Liver (tissue), 8 donors: ENCODE measurements at regions not wholly inside any gene's neighbourhood (a gene's known extent, or its start where the extent isn't known, plus 50 kb on each side); places are given as distances from the start of the nearest gene placed in this dataset.

Experiments used
- DNase-seq: peaks from one replicate; pipeline ENCODE4 v3.0.0-alpha.2; 2017; ENCODE audit warnings: low spot score
- H3K27ac ChIP-seq, 2 donors: one replicate each; pipeline ENCODE4 v1.7.0; 2013; ENCODE audit warnings: inconsistent platforms in 2 of 2, low read length in 2 of 2, control low read depth in 1 of 2, low read depth in 1 of 2, mild to moderate bottlenecking in 1 of 2
- H3K27me3 ChIP-seq, 4 donors: one replicate each; pipeline versions ENCODE4 v1.6.1 to v1.7.0; 2013; ENCODE audit warnings: low read length in 3 of 4, inconsistent platforms in 1 of 4, mild to moderate bottlenecking in 1 of 4, moderate library complexity in 1 of 4; ENCODE audit not compliant: control insufficient read depth in 4 of 4, insufficient read depth in 4 of 4
- H3K36me3 ChIP-seq, 4 donors: one replicate each; pipeline versions ENCODE4 v1.6.1 to v1.7.0; 2013; ENCODE audit warnings: low read length in 3 of 4, mild to moderate bottlenecking in 3 of 4, low read depth in 1 of 4, moderate library complexity in 1 of 4; ENCODE audit not compliant: control insufficient read depth in 4 of 4, insufficient read depth in 3 of 4
- H3K4me1 ChIP-seq, 4 donors: one replicate each; pipeline versions ENCODE4 v1.6.1 to v1.7.0; 2013; ENCODE audit warnings: low read length in 3 of 4, mild to moderate bottlenecking in 3 of 4, moderate library complexity in 1 of 4; ENCODE audit not compliant: control insufficient read depth in 4 of 4, insufficient read depth in 4 of 4
- H3K4me3 ChIP-seq, 3 donors: one replicate each; pipeline versions ENCODE4 v1.6.1 to v1.7.0; 2013; ENCODE audit warnings: low read length in 3 of 3, control low read depth in 1 of 3, low read depth in 1 of 3, mild to moderate bottlenecking in 1 of 3
- H3K9ac ChIP-seq, 2 donors: one replicate each; pipeline ENCODE4 v1.7.0; 2013; ENCODE audit warnings: low read length in 2 of 2, mild to moderate bottlenecking in 2 of 2, moderate library complexity in 2 of 2, control low read depth in 1 of 2, low read depth in 1 of 2
- H3K9me3 ChIP-seq, 4 donors: one replicate each; pipeline versions ENCODE4 v1.6.1 to v1.7.0; 2013; ENCODE audit warnings: low read length in 3 of 4; ENCODE audit not compliant: control insufficient read depth in 4 of 4
- EGR1 ChIP-seq, 2 donors: IDR thresholded peaks; 2 replicates each; pipeline ENCODE4 v1.6.1; 2016 to 2018; ENCODE audit warnings: antibody characterized with exemption in 2 of 2, low read depth in 2 of 2
- FOXA1 ChIP-seq: IDR thresholded peaks from 2 replicates; pipeline ENCODE4 v1.6.1; 2016; ENCODE audit warnings: antibody characterized with exemption
- FOXA2 ChIP-seq: IDR thresholded peaks from 2 replicates; pipeline ENCODE4 v1.6.1; 2016; ENCODE audit warnings: antibody characterized with exemption
- GABPA ChIP-seq, 2 donors: IDR thresholded peaks in 1 of 2; conservative IDR thresholded peaks in 1 of 2; 2 replicates each; pipeline ENCODE4 v1.6.1; 2016; ENCODE audit warnings: antibody characterized with exemption in 2 of 2, mild to moderate bottlenecking in 1 of 2, moderate library complexity in 1 of 2
- HNF4A ChIP-seq, 2 donors: conservative IDR thresholded peaks; 2 replicates each; pipeline ENCODE4 v1.6.1; 2016; ENCODE audit warnings: antibody characterized with exemption in 2 of 2, mild to moderate bottlenecking in 2 of 2
- HNF4G ChIP-seq: IDR thresholded peaks from 2 replicates; pipeline ENCODE4 v1.6.1; 2016; ENCODE audit warnings: antibody characterized with exemption
- JUND ChIP-seq, 2 donors: IDR thresholded peaks; 2 replicates each; pipeline ENCODE4 v1.6.1; 2016; ENCODE audit warnings: antibody characterized with exemption in 2 of 2
- NR2F2 ChIP-seq: IDR thresholded peaks from 2 replicates; pipeline ENCODE4 v1.6.1; 2016; ENCODE audit warnings: antibody characterized with exemption
- RAD21 ChIP-seq, 2 donors: IDR thresholded peaks; 2 replicates each; pipeline ENCODE4 v1.6.1; 2016; ENCODE audit warnings: antibody characterized with exemption in 2 of 2, mild to moderate bottlenecking in 2 of 2
- RXRA ChIP-seq, 2 donors: IDR thresholded peaks; 2 replicates each; pipeline ENCODE4 v1.6.1; 2017 to 2018; ENCODE audit warnings: antibody characterized with exemption in 2 of 2, mild to moderate bottlenecking in 1 of 2
- SP1 ChIP-seq: IDR thresholded peaks from 2 replicates; pipeline ENCODE4 v1.6.1; 2018; ENCODE audit warnings: antibody characterized with exemption, mild to moderate bottlenecking
- TAF1 ChIP-seq: conservative IDR thresholded peaks from 2 replicates; pipeline ENCODE4 v1.6.1; 2016; ENCODE audit warnings: antibody characterized with exemption, mild to moderate bottlenecking
- YY1 ChIP-seq: IDR thresholded peaks from 2 replicates; pipeline ENCODE4 v1.6.1; 2016; ENCODE audit warnings: antibody characterized with exemption, mild to moderate bottlenecking
- WGBS: extraction: QIAGEN DNeasy Blood & Tissue Kit; methylation state at CpG from one replicate; pipeline ENCODE4 v1.1.7; 2013; 5-methylcytosine and 5-hydroxymethylcytosine counted together
- TF ChIP-seq, protein P1 (sequence below): IDR thresholded peaks from 2 replicates; pipeline ENCODE4 v1.6.1; 2016; ENCODE audit warnings: antibody characterized with exemption
- TF ChIP-seq, protein P2 (sequence below): fragments of 150-350 bp; IDR thresholded peaks from 2 replicates; pipeline ENCODE4 v1.5.1; 2017; ENCODE audit warnings: improper control_type of control experiment, low read depth, low read length; ENCODE audit not compliant: missing input control
- TF ChIP-seq, protein P3 (sequence below): IDR thresholded peaks from 2 replicates; pipeline ENCODE4 v1.6.1; 2016; ENCODE audit warnings: antibody characterized with exemption
- TF ChIP-seq, protein P4 (sequence below): IDR thresholded peaks from 2 replicates; pipeline ENCODE4 v1.6.1; 2016; ENCODE audit warnings: antibody characterized with exemption
- TF ChIP-seq, protein P5 (sequence below): IDR thresholded peaks from 2 replicates; pipeline ENCODE4 v1.6.1; 2016; ENCODE audit warnings: antibody characterized with exemption, mild to moderate bottlenecking
- donor health status: healthy.
- donor health status: healthy.
- donor health status: healthy.
- donor health status: healthy.
- donor health status: healthy.

DNA sequence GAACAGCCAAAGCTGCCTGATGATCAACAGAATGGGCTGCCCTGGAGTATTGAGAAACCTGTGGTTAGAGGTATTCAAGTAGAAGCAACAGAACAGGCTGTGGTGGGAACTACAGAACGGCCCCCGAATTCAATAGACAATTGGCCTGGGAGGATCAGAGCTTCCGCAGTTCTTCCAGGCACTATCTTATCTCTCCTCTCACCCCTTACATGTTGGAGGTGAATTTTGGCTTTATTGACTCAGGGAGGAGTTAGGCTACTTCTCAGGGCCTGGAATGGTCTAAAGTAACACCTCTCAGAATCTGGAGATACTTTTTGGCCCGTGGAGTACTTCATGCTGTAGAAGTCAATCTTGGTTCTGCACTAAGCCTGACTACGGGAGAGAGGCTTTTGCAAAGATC lies 253.0 kb downstream of the PRDM2 start:
- Histone ChIP-seq H3K9me3 (no peaks in the 10 kb centered on the region), H3K4me3 (no peak overlapping the region), H3K27me3 (peaks cover 0 to 5% (median 0%) of the 10 kb centered on the region in 4 donors), H3K4me1 (no peaks in the 10 kb centered on the region), H3K9ac (no peak overlapping the region), H3K27ac (no peak overlapping the region), H3K36me3 (no peaks in the 10 kb centered on the region)
- 36% methylated on average over 5 of the region's 5 CpGs for WGBS
- no peak for DNase-seq
- TF ChIP-seq FOXA1: no peak
- no peak for TF ChIP-seq JUND (IDR thresholded peaks at IDR 0.05)
- no peak for TF ChIP-seq HNF4A (conservative IDR thresholded peaks at IDR 0.05)
- TF ChIP-seq RXRA (IDR thresholded peaks at IDR 0.05): no peak

DNA sequence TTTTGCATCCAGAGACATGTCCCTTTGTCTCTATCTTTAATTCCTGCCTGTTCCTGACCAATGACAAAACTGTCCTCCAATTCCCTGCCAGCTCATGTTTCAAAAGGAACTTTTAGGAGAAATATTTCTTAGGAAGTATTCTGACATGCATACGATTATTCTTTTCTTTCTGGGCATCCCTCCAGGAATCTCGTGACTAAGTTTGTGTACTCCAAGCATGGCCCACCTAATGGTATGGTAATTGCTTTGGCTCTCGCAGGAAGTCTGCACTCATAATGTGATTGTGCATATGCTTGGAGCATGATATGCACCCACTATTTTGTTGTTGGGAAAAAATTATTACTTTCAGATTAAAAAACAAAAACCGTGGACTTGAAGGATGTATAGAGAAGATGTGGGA lies 256.4 kb downstream of the PRDM2 start:
- Histone ChIP-seq H3K4me1 (no peaks in the 10 kb centered on the region), H3K27ac (no peak overlapping the region), H3K9ac (no peak overlapping the region), H3K27me3 (peaks cover 0 to 5% (median 0%) of the 10 kb centered on the region in 4 donors), H3K36me3 (no peaks in the 10 kb centered on the region), H3K4me3 (no peak overlapping the region), H3K9me3 (no peaks in the 10 kb centered on the region)
- TF ChIP-seq EGR1 (IDR thresholded peaks at IDR 0.05; ENCODE audit: low read depth in 2 of 2) (no peak), TAF1 (no peak), YY1 (no peak), NR2F2 (no peak), RAD21 (IDR thresholded peaks at IDR 0.05) (no peak), JUND (IDR thresholded peaks at IDR 0.05) (no peak), HNF4G (no peak), HNF4A (conservative IDR thresholded peaks at IDR 0.05) (no peak), FOXA2 (no peak), SP1 (no peak), GABPA (IDR thresholded peaks at IDR 0.05 in 1 of 2, conservative IDR thresholded peaks at IDR 0.05 in 1 of 2) (no peak)
- TF ChIP-seq, protein P1, sequence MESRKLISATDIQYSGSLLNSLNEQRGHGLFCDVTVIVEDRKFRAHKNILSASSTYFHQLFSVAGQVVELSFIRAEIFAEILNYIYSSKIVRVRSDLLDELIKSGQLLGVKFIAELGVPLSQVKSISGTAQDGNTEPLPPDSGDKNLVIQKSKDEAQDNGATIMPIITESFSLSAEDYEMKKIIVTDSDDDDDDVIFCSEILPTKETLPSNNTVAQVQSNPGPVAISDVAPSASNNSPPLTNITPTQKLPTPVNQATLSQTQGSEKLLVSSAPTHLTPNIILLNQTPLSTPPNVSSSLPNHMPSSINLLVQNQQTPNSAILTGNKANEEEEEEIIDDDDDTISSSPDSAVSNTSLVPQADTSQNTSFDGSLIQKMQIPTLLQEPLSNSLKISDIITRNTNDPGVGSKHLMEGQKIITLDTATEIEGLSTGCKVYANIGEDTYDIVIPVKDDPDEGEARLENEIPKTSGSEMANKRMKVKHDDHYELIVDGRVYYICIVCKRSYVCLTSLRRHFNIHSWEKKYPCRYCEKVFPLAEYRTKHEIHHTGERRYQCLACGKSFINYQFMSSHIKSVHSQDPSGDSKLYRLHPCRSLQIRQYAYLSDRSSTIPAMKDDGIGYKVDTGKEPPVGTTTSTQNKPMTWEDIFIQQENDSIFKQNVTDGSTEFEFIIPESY: no peak
- TF ChIP-seq, protein P2, sequence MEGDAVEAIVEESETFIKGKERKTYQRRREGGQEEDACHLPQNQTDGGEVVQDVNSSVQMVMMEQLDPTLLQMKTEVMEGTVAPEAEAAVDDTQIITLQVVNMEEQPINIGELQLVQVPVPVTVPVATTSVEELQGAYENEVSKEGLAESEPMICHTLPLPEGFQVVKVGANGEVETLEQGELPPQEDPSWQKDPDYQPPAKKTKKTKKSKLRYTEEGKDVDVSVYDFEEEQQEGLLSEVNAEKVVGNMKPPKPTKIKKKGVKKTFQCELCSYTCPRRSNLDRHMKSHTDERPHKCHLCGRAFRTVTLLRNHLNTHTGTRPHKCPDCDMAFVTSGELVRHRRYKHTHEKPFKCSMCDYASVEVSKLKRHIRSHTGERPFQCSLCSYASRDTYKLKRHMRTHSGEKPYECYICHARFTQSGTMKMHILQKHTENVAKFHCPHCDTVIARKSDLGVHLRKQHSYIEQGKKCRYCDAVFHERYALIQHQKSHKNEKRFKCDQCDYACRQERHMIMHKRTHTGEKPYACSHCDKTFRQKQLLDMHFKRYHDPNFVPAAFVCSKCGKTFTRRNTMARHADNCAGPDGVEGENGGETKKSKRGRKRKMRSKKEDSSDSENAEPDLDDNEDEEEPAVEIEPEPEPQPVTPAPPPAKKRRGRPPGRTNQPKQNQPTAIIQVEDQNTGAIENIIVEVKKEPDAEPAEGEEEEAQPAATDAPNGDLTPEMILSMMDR: no peak
- TF ChIP-seq, protein P3, sequence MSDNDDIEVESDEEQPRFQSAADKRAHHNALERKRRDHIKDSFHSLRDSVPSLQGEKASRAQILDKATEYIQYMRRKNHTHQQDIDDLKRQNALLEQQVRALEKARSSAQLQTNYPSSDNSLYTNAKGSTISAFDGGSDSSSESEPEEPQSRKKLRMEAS: no peak
- TF ChIP-seq, protein P4, sequence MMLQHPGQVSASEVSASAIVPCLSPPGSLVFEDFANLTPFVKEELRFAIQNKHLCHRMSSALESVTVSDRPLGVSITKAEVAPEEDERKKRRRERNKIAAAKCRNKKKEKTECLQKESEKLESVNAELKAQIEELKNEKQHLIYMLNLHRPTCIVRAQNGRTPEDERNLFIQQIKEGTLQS: no peak
- TF ChIP-seq, protein P5, sequence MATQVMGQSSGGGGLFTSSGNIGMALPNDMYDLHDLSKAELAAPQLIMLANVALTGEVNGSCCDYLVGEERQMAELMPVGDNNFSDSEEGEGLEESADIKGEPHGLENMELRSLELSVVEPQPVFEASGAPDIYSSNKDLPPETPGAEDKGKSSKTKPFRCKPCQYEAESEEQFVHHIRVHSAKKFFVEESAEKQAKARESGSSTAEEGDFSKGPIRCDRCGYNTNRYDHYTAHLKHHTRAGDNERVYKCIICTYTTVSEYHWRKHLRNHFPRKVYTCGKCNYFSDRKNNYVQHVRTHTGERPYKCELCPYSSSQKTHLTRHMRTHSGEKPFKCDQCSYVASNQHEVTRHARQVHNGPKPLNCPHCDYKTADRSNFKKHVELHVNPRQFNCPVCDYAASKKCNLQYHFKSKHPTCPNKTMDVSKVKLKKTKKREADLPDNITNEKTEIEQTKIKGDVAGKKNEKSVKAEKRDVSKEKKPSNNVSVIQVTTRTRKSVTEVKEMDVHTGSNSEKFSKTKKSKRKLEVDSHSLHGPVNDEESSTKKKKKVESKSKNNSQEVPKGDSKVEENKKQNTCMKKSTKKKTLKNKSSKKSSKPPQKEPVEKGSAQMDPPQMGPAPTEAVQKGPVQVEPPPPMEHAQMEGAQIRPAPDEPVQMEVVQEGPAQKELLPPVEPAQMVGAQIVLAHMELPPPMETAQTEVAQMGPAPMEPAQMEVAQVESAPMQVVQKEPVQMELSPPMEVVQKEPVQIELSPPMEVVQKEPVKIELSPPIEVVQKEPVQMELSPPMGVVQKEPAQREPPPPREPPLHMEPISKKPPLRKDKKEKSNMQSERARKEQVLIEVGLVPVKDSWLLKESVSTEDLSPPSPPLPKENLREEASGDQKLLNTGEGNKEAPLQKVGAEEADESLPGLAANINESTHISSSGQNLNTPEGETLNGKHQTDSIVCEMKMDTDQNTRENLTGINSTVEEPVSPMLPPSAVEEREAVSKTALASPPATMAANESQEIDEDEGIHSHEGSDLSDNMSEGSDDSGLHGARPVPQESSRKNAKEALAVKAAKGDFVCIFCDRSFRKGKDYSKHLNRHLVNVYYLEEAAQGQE: no peak
- WGBS: 56% methylated on average over 4 of the region's 4 CpGs
- DNase-seq: no peak
